DND-41 (cell line): ENCODE measurements at regions not wholly inside any gene's neighbourhood (a gene's known extent, or its start where the extent isn't known, plus 50 kb on each side); places are given as distances from the start of the nearest gene placed in this dataset.

Experiments used
- ATAC-seq: fragments of 200-7000 bp; cut with Tn5 transposase; 3 replicates; pipeline ENCODE4 v1.9.1; 2021; ENCODE audit warnings: low read depth; ENCODE audit not compliant: insufficient read depth
- DNase-seq: peaks from one replicate; pipeline ENCODE4 v3.0.0-alpha.2; 2020
- H2AFZ ChIP-seq: 2 replicates; pipeline ENCODE4 v1.6.0; 2012; ENCODE audit warnings: low read depth, low read length
- H3K27ac ChIP-seq: 2 replicates; pipeline ENCODE4 v1.5.1; 2012; ENCODE audit warnings: low read length, inconsistent platforms
- H3K27me3 ChIP-seq: fragments of 200-600 bp; sonication (generic); 2 replicates; pipeline ENCODE4 v1.6.0; 2012; ENCODE audit warnings: low read length, mild to moderate bottlenecking, inconsistent platforms; ENCODE audit not compliant: insufficient read depth, poor library complexity
- H3K36me3 ChIP-seq: 2 replicates; pipeline ENCODE4 v1.5.1; 2012; ENCODE audit warnings: low read length, inconsistent platforms; ENCODE audit not compliant: insufficient read depth
- H3K4me1 ChIP-seq: 2 replicates; pipeline ENCODE4 v1.5.1; 2012; ENCODE audit warnings: mild to moderate bottlenecking, low read length; ENCODE audit not compliant: insufficient read depth
- H3K4me2 ChIP-seq: 2 replicates; pipeline ENCODE4 v1.6.0; 2012; ENCODE audit warnings: mild to moderate bottlenecking, moderate library complexity, low read length, inconsistent platforms; ENCODE audit not compliant: insufficient read depth
- H3K4me3 ChIP-seq, 2 experiments: fragments of 200-600 bp in 1 of 2; shearing (Covaris generic) in 1 of 2; 2 replicates each; pipeline ENCODE4 v1.5.1; 2012 to 2016; ENCODE audit warnings: inconsistent platforms in 2 of 2, low read length in 2 of 2, mild to moderate bottlenecking in 2 of 2, low read depth in 1 of 2, moderate library complexity in 1 of 2
- H3K79me2 ChIP-seq: 2 replicates; pipeline ENCODE4 v1.6.0; 2012; ENCODE audit warnings: low read length, inconsistent platforms; ENCODE audit not compliant: insufficient read depth
- H3K9ac ChIP-seq: 2 replicates; pipeline ENCODE4 v1.6.0; 2012; ENCODE audit warnings: low read depth, mild to moderate bottlenecking, inconsistent platforms, low read length, moderate library complexity
- H3K9me3 ChIP-seq: 2 replicates; pipeline ENCODE4 v1.5.1; 2012; ENCODE audit warnings: low read length, moderate library complexity, mild to moderate bottlenecking, inconsistent platforms; ENCODE audit not compliant: insufficient read depth, severe bottlenecking
- H4K20me1 ChIP-seq: 2 replicates; pipeline ENCODE4 v1.6.0; 2012; ENCODE audit warnings: low read length; ENCODE audit not compliant: insufficient read depth
- EZH2 ChIP-seq: IDR thresholded peaks from 3 replicates; pipeline ENCODE4 v1.6.1; 2012; ENCODE audit warnings: borderline replicate concordance, low read depth, mild to moderate bottlenecking, moderate library complexity, low read length, inconsistent platforms; ENCODE audit not compliant: severe bottlenecking
- TF ChIP-seq, protein P1 (sequence below): IDR thresholded peaks from 2 replicates; pipeline ENCODE4 v1.5.1; 2012; ENCODE audit warnings: borderline replicate concordance, low read length, moderate library complexity, mild to moderate bottlenecking; ENCODE audit not compliant: poor library complexity, severe bottlenecking; ENCODE audit errors: extremely low read depth

DNA sequence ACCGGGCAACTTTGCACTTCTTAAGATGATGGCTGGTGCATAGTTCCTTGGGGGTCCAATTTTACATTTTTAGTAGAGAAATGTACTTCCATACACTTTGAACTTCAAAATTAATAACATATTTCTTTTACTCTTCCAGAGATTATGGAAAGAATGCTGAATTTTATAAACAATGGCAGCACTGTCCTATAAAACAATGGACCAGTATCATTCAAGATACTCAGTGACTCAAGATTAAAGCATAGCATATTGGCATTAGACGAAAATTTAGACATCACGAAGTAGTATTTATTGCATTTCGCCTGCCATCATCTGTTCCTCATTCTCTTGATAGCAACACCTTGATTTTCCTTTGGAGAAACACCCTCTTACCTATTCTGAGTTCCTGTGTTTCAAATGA, 118.3 kb upstream of the ATF7IP start:
- no peak overlapping the region for H3K4me2 ChIP-seq
- H3K27ac ChIP-seq: no peak overlapping the region
- H3K27me3 ChIP-seq: no peaks in the 10 kb centered on the region
- no peak overlapping the region for H3K9ac ChIP-seq
- peaks cover 4% of the 10 kb centered on the region for H3K9me3 ChIP-seq
- no peak overlapping the region for H2AFZ ChIP-seq
- no peaks in the 10 kb centered on the region for H4K20me1 ChIP-seq
- H3K79me2 ChIP-seq: no peaks in the 10 kb centered on the region
- ATAC-seq (no peak), DNase-seq (no peak)
- H3K4me3 ChIP-seq: no peak overlapping the region
- TF ChIP-seq, protein P1, sequence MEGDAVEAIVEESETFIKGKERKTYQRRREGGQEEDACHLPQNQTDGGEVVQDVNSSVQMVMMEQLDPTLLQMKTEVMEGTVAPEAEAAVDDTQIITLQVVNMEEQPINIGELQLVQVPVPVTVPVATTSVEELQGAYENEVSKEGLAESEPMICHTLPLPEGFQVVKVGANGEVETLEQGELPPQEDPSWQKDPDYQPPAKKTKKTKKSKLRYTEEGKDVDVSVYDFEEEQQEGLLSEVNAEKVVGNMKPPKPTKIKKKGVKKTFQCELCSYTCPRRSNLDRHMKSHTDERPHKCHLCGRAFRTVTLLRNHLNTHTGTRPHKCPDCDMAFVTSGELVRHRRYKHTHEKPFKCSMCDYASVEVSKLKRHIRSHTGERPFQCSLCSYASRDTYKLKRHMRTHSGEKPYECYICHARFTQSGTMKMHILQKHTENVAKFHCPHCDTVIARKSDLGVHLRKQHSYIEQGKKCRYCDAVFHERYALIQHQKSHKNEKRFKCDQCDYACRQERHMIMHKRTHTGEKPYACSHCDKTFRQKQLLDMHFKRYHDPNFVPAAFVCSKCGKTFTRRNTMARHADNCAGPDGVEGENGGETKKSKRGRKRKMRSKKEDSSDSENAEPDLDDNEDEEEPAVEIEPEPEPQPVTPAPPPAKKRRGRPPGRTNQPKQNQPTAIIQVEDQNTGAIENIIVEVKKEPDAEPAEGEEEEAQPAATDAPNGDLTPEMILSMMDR: no peak
- no peak for TF ChIP-seq EZH2
- no peaks in the 10 kb centered on the region for H3K36me3 ChIP-seq
- no peaks in the 10 kb centered on the region for H3K4me1 ChIP-seq

DNA sequence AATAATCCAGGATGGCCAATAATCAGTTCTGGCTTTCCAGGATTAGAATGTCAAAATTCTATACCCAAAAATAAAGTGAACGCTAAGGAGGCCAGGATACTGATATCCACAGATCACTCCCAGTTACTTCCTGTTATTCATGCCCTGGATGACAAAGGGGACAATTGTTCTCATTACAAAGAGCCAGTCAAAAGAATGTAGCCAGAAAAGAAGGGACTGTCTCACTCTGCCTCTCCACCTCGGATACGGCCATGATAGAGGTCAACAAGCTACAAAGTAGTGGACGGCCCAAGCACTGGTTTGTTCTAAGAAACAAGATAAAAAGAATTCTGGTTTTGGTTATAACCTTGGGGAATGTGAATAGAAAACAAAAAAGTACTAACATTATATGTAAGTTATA, 116.1 kb upstream of the ATF7IP start:
- Histone ChIP-seq H3K27me3 (no peaks in the 10 kb centered on the region), H3K36me3 (no peaks in the 10 kb centered on the region), H2AFZ (no peak overlapping the region), H3K9ac (no peak overlapping the region), H3K4me1 (no peaks in the 10 kb centered on the region), H4K20me1 (no peaks in the 10 kb centered on the region), H3K9me3 (no peaks in the 10 kb centered on the region), H3K4me2 (no peak overlapping the region), H3K27ac (no peak overlapping the region), H3K79me2 (no peaks in the 10 kb centered on the region), H3K4me3 (no peak overlapping the region)
- no peak for DNase-seq
- no peak for TF ChIP-seq EZH2
- TF ChIP-seq, protein P1: no peak
- ATAC-seq: no peak

DNA sequence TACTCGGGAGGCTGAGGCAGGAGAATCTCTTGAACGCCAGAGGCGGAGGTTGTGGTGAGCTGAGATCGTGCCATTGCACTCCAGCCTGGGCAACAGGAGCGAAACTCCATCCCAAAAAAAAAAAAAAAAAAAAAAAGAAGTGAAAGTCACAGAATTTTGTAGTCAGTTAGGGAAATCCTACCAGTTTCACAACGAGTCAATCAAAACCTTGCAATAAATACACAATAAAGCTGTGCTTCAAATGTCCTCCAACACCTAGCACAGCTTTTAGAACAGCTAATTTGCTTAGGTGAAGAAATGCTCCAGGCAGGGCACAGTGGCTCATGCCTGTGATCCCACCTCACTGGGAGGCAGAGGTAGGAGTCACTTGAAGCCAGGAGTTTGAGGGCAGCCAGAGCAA, 112.8 kb upstream of the ATF7IP start:
- Histone ChIP-seq H3K27ac (no peak overlapping the region), H3K9me3 (peaks cover 2% of the 10 kb centered on the region), H3K4me1 (peaks cover 10% of the 10 kb centered on the region)

More for the DNA sequence above, 112.8 kb upstream of the ATF7IP start:
- ATAC-seq (no peak), DNase-seq (no peak)
- H3K9ac ChIP-seq: no peak overlapping the region
- no peaks in the 10 kb centered on the region for H3K27me3 ChIP-seq
- H3K79me2 ChIP-seq: no peaks in the 10 kb centered on the region
- no peaks in the 10 kb centered on the region for H4K20me1 ChIP-seq
- H3K36me3 ChIP-seq: no peaks in the 10 kb centered on the region
- H3K4me3 ChIP-seq: no peak overlapping the region
- H3K4me2 ChIP-seq: no peak overlapping the region
- TF ChIP-seq, protein P1: no peak
- no peak for TF ChIP-seq EZH2
- no peak overlapping the region for H2AFZ ChIP-seq
